Superior temporal gyrus (tissue), 1 donor: ENCODE measurements at regions not wholly inside any gene's neighbourhood (a gene's known extent, or its start where the extent isn't known, plus 50 kb on each side); places are given as distances from the start of the nearest gene placed in this dataset.
"Not testable (repeated sequence)": the region's sequence is repeated elsewhere in the genome, so short reads cannot be mapped to it uniquely, and the experiment has no call there.

Source experiments
- DNase-seq: peaks from one replicate; pipeline ENCODE4 v3.0.0-alpha.2; 2016; ENCODE audit errors: extremely low spot score

- no peak for DNase-seq
Observed at GRCh38 chr10:9097991-9098306, 1043.5 kb downstream of the GATA3 start.

- no peak for DNase-seq
Observed at GRCh38 chr10:9102026-9102425, 1047.5 kb downstream of the GATA3 start.

- no peak for DNase-seq
Observed at GRCh38 chr10:9103301-9103700, 1048.8 kb downstream of the GATA3 start.

GRCh38 chr10:9111976-9112375 is 1057.5 kb downstream of the GATA3 start:
- no peak for DNase-seq

GRCh38 chr10:9126728-9127127 is 1072.2 kb downstream of the GATA3 start:
- DNase-seq = no peak

GRCh38 chr10:9137368-9137767 is 1082.9 kb downstream of the GATA3 start:
- no peak for DNase-seq

- DNase-seq = not testable (repeated sequence)
Observed at GRCh38 chr10:9138829-9139228, 1084.3 kb downstream of the GATA3 start.

GRCh38 chr10:9140373-9140772 is 1085.9 kb downstream of the GATA3 start:
- no peak for DNase-seq

GRCh38 chr10:9147475-9147874 is 1093.0 kb downstream of the GATA3 start:
- DNase-seq = no peak

- no peak for DNase-seq
Observed at GRCh38 chr10:9149134-9149533, 1094.6 kb downstream of the GATA3 start.

GRCh38 chr10:9153057-9153456 is 1098.6 kb downstream of the GATA3 start:
- not testable (repeated sequence) for DNase-seq

GRCh38 chr10:9157656-9158055 is 1103.2 kb downstream of the GATA3 start:
- no peak for DNase-seq

GRCh38 chr10:9158675-9159074 is 1104.2 kb downstream of the GATA3 start:
- DNase-seq = no peak

GRCh38 chr10:9160275-9160674 is 1105.8 kb downstream of the GATA3 start:
- no peak for DNase-seq

- DNase-seq = no peak
Observed at GRCh38 chr10:9163699-9164098, 1109.2 kb downstream of the GATA3 start.

GRCh38 chr10:9166770-9167169 is 1112.3 kb downstream of the GATA3 start:
- DNase-seq = no peak

- no peak for DNase-seq
Observed at GRCh38 chr10:9172276-9172675, 1117.8 kb downstream of the GATA3 start.

- no peak for DNase-seq
Observed at GRCh38 chr10:9175200-9175599, 1120.7 kb downstream of the GATA3 start.

GRCh38 chr10:9183197-9183880 is 1128.9 kb downstream of the GATA3 start:
- not testable (repeated sequence) for DNase-seq

GRCh38 chr10:9188022-9188810 is 1133.7 kb downstream of the GATA3 start:
- DNase-seq = no peak

GRCh38 chr10:9189448-9189847 is 1135.0 kb downstream of the GATA3 start:
- no peak for DNase-seq

GRCh38 chr10:9193120-9193519 is 1138.6 kb downstream of the GATA3 start:
- DNase-seq = no peak

- no peak for DNase-seq
Observed at GRCh38 chr10:9195385-9195784, 1140.9 kb downstream of the GATA3 start.
